ENCODE measurements at regions not wholly inside any gene's neighbourhood (a gene's known extent, or its start where the extent isn't known, plus 50 kb on each side); places are given as distances from the start of the nearest gene placed in this dataset.
"Not testable (repeated sequence)": the region's sequence is repeated elsewhere in the genome, so short reads cannot be mapped to it uniquely, and the experiment has no call there.

GRCh38 chr3:30455112-30455511 lies 151.3 kb upstream of the TGFBR2 start:
- not testable (repeated sequence) for H3K4me1 ChIP-seq (ENCODE audit: control insufficient read depth, low read depth, low read length); H3K4me3 ChIP-seq (ENCODE audit: low read length); H3K9me3 ChIP-seq (ENCODE audit: control insufficient read depth, low read depth, low read length); H3K27ac ChIP-seq (ENCODE audit: low read length); H3K27me3 ChIP-seq (ENCODE audit: control insufficient read depth, insufficient read depth, low read length); H3K9ac ChIP-seq (ENCODE audit: low read length); H3K36me3 ChIP-seq (ENCODE audit: control insufficient read depth, low read depth, low read length)

- no peak overlapping the region for H3K4me3 ChIP-seq (ENCODE audit: low read length)
Measured at GRCh38 chr3:30455840-30456239, 150.6 kb upstream of the TGFBR2 start.

GRCh38 chr3:30456264-30456663 lies 150.1 kb upstream of the TGFBR2 start:
- Histone ChIP-seq H3K27ac (ENCODE audit: low read length) (no peak overlapping the region), H3K9me3 (ENCODE audit: control insufficient read depth, low read depth, low read length) (no peaks in the 10 kb centered on the region), H3K27me3 (ENCODE audit: control insufficient read depth, insufficient read depth, low read length) (no peaks in the 10 kb centered on the region), H3K36me3 (ENCODE audit: control insufficient read depth, low read depth, low read length) (no peaks in the 10 kb centered on the region), H3K4me3 (ENCODE audit: low read length) (no peak overlapping the region), H3K9ac (ENCODE audit: low read length) (no peak overlapping the region), H3K4me1 (ENCODE audit: control insufficient read depth, low read depth, low read length) (no peaks in the 10 kb centered on the region)

More at GRCh38 chr3:30455840-30456239, 150.6 kb upstream of the TGFBR2 start:
- Histone ChIP-seq H3K36me3 (ENCODE audit: control insufficient read depth, low read depth, low read length) (no peaks in the 10 kb centered on the region), H3K4me1 (ENCODE audit: control insufficient read depth, low read depth, low read length) (no peaks in the 10 kb centered on the region), H3K27ac (ENCODE audit: low read length) (no peak overlapping the region), H3K27me3 (ENCODE audit: control insufficient read depth, insufficient read depth, low read length) (no peaks in the 10 kb centered on the region), H3K9me3 (ENCODE audit: control insufficient read depth, low read depth, low read length) (no peaks in the 10 kb centered on the region), H3K9ac (ENCODE audit: low read length) (no peak overlapping the region)

GRCh38 chr3:30457081-30457480 lies 149.3 kb upstream of the TGFBR2 start:
- Histone ChIP-seq H3K4me1 (ENCODE audit: control insufficient read depth, low read depth, low read length) (no peaks in the 10 kb centered on the region), H3K27me3 (ENCODE audit: control insufficient read depth, insufficient read depth, low read length) (no peaks in the 10 kb centered on the region), H3K9me3 (ENCODE audit: control insufficient read depth, low read depth, low read length) (no peaks in the 10 kb centered on the region), H3K36me3 (ENCODE audit: control insufficient read depth, low read depth, low read length) (no peaks in the 10 kb centered on the region), H3K27ac (ENCODE audit: low read length) (no peak overlapping the region), H3K4me3 (ENCODE audit: low read length) (no peak overlapping the region), H3K9ac (ENCODE audit: low read length) (no peak overlapping the region)

- Histone ChIP-seq H3K4me3 (ENCODE audit: low read length) (no peak overlapping the region), H3K9ac (ENCODE audit: low read length) (no peak overlapping the region), H3K27me3 (ENCODE audit: control insufficient read depth, insufficient read depth, low read length) (no peaks in the 10 kb centered on the region), H3K4me1 (ENCODE audit: control insufficient read depth, low read depth, low read length) (no peaks in the 10 kb centered on the region), H3K9me3 (ENCODE audit: control insufficient read depth, low read depth, low read length) (no peaks in the 10 kb centered on the region), H3K36me3 (ENCODE audit: control insufficient read depth, low read depth, low read length) (no peaks in the 10 kb centered on the region), H3K27ac (ENCODE audit: low read length) (no peak overlapping the region)
Measured at GRCh38 chr3:30457726-30458125, 148.7 kb upstream of the TGFBR2 start.

- H3K4me1 ChIP-seq (ENCODE audit: control insufficient read depth, low read depth, low read length), result no peaks in the 10 kb centered on the region
- H3K27me3 ChIP-seq (ENCODE audit: control insufficient read depth, insufficient read depth, low read length), result no peaks in the 10 kb centered on the region
- H3K9ac ChIP-seq (ENCODE audit: low read length), result no peak overlapping the region
- H3K36me3 ChIP-seq (ENCODE audit: control insufficient read depth, low read depth, low read length), result no peaks in the 10 kb centered on the region
- H3K9me3 ChIP-seq (ENCODE audit: control insufficient read depth, low read depth, low read length), result no peaks in the 10 kb centered on the region
- no peak overlapping the region for H3K4me3 ChIP-seq (ENCODE audit: low read length)
- H3K27ac ChIP-seq (ENCODE audit: low read length), result no peak overlapping the region
Measured at GRCh38 chr3:30458376-30459171, 147.8 kb upstream of the TGFBR2 start.

- Histone ChIP-seq H3K9me3 (ENCODE audit: control insufficient read depth, low read depth, low read length) (no peaks in the 10 kb centered on the region), H3K27ac (ENCODE audit: low read length) (no peak overlapping the region), H3K4me3 (ENCODE audit: low read length) (no peak overlapping the region), H3K27me3 (ENCODE audit: control insufficient read depth, insufficient read depth, low read length) (no peaks in the 10 kb centered on the region), H3K9ac (ENCODE audit: low read length) (no peak overlapping the region), H3K36me3 (ENCODE audit: control insufficient read depth, low read depth, low read length) (no peaks in the 10 kb centered on the region), H3K4me1 (ENCODE audit: control insufficient read depth, low read depth, low read length) (no peaks in the 10 kb centered on the region)
Measured at GRCh38 chr3:30461311-30461710, 145.1 kb upstream of the TGFBR2 start.

GRCh38 chr3:30462721-30463470 lies 143.5 kb upstream of the TGFBR2 start:
- Histone ChIP-seq H3K4me3 (ENCODE audit: low read length) (no peak overlapping the region), H3K36me3 (ENCODE audit: control insufficient read depth, low read depth, low read length) (no peaks in the 10 kb centered on the region), H3K27ac (ENCODE audit: low read length) (no peak overlapping the region), H3K27me3 (ENCODE audit: control insufficient read depth, insufficient read depth, low read length) (no peaks in the 10 kb centered on the region), H3K4me1 (ENCODE audit: control insufficient read depth, low read depth, low read length) (no peaks in the 10 kb centered on the region), H3K9me3 (ENCODE audit: control insufficient read depth, low read depth, low read length) (no peaks in the 10 kb centered on the region), H3K9ac (ENCODE audit: low read length) (no peak overlapping the region)

GRCh38 chr3:30464381-30464780 lies 142.0 kb upstream of the TGFBR2 start:
- H3K9me3 ChIP-seq (ENCODE audit: control insufficient read depth, low read depth, low read length), result no peaks in the 10 kb centered on the region
- no peaks in the 10 kb centered on the region for H3K36me3 ChIP-seq (ENCODE audit: control insufficient read depth, low read depth, low read length)
- no peaks in the 10 kb centered on the region for H3K27me3 ChIP-seq (ENCODE audit: control insufficient read depth, insufficient read depth, low read length)
- no peak overlapping the region for H3K4me3 ChIP-seq (ENCODE audit: low read length)
- H3K9ac ChIP-seq (ENCODE audit: low read length), result no peak overlapping the region
- no peak overlapping the region for H3K27ac ChIP-seq (ENCODE audit: low read length)
- H3K4me1 ChIP-seq (ENCODE audit: control insufficient read depth, low read depth, low read length), result no peaks in the 10 kb centered on the region

GRCh38 chr3:30465454-30465853 lies 140.9 kb upstream of the TGFBR2 start:
- no peaks in the 10 kb centered on the region for H3K9me3 ChIP-seq (ENCODE audit: control insufficient read depth, low read depth, low read length)
- no peaks in the 10 kb centered on the region for H3K36me3 ChIP-seq (ENCODE audit: control insufficient read depth, low read depth, low read length)
- no peak overlapping the region for H3K4me3 ChIP-seq (ENCODE audit: low read length)
- H3K27ac ChIP-seq (ENCODE audit: low read length), result no peak overlapping the region
- no peaks in the 10 kb centered on the region for H3K27me3 ChIP-seq (ENCODE audit: control insufficient read depth, insufficient read depth, low read length)
- no peaks in the 10 kb centered on the region for H3K4me1 ChIP-seq (ENCODE audit: control insufficient read depth, low read depth, low read length)
- no peak overlapping the region for H3K9ac ChIP-seq (ENCODE audit: low read length)

- Histone ChIP-seq H3K27ac (ENCODE audit: low read length) (no peak overlapping the region), H3K4me3 (ENCODE audit: low read length) (no peak overlapping the region), H3K36me3 (ENCODE audit: control insufficient read depth, low read depth, low read length) (no peaks in the 10 kb centered on the region), H3K4me1 (ENCODE audit: control insufficient read depth, low read depth, low read length) (no peaks in the 10 kb centered on the region), H3K27me3 (ENCODE audit: control insufficient read depth, insufficient read depth, low read length) (no peaks in the 10 kb centered on the region), H3K9ac (ENCODE audit: low read length) (no peak overlapping the region), H3K9me3 (ENCODE audit: control insufficient read depth, low read depth, low read length) (no peaks in the 10 kb centered on the region)
Measured at GRCh38 chr3:30467596-30468238, 138.7 kb upstream of the TGFBR2 start.

All from iPS-18a (cell line).